IgD-negative memory B cell (primary cell): ENCODE measurements at regions not wholly inside any gene's neighbourhood (a gene's known extent, or its start where the extent isn't known, plus 50 kb on each side); places are given as distances from the start of the nearest gene placed in this dataset.
A peak's percentile ranks its signal among the peaks of the same experiment; 100 is the strongest.
"Not testable (repeated sequence)": the region's sequence is repeated elsewhere in the genome, so short reads cannot be mapped to it uniquely, and the experiment has no call there.

Experiments
- H3K27ac Mint-ChIP-seq, 3 donors: one replicate each; pipeline ENCODE4 v1.8.0; 2020 to 2022; ENCODE audit warnings: mild to moderate bottlenecking in 3 of 3, mixed read lengths in 3 of 3, moderate library complexity in 1 of 3
- H3K27me3 Mint-ChIP-seq: one replicate; pipeline ENCODE4 v1.8.0; 2021; ENCODE audit warnings: mixed read lengths
- H3K36me3 Mint-ChIP-seq: one replicate; pipeline ENCODE4 v1.8.0; 2020; ENCODE audit warnings: mild to moderate bottlenecking, mixed read lengths
- H3K4me1 Mint-ChIP-seq, 3 donors: one replicate each; pipeline ENCODE4 v1.8.0; 2020 to 2022; ENCODE audit warnings: mixed read lengths in 3 of 3, mild to moderate bottlenecking in 1 of 3
- H3K4me3 Mint-ChIP-seq, 4 donors: one replicate each; pipeline ENCODE4 v1.8.0; 2020 to 2022; ENCODE audit warnings: mild to moderate bottlenecking in 4 of 4, mixed read lengths in 4 of 4, moderate library complexity in 3 of 4
- H3K9me3 Mint-ChIP-seq, 3 donors: one replicate each; pipeline ENCODE4 v1.8.0; 2020 to 2021; ENCODE audit warnings: mixed read lengths in 3 of 3, mild to moderate bottlenecking in 1 of 3

- no peak overlapping the region for H3K27ac Mint-ChIP-seq
- H3K36me3 Mint-ChIP-seq: no peaks in the 10 kb centered on the region
- H3K27me3 Mint-ChIP-seq: peaks cover 44% of the 10 kb centered on the region
- H3K9me3 Mint-ChIP-seq: peaks cover 0 to 4% (median 0%) of the 10 kb centered on the region in 3 donors
- H3K4me1 Mint-ChIP-seq: peaks cover 0 to 5% (median 0%) of the 10 kb centered on the region in 3 donors
- peak overlapping the region in 1 of 4 donors; percentile 27 for H3K4me3 Mint-ChIP-seq
Measured at GRCh38 chr6:6736791-6737654, 148.5 kb downstream of the LY86 start.

GRCh38 chr6:6737671-6738070 lies 149.2 kb downstream of the LY86 start:
- H3K4me3 Mint-ChIP-seq: peak overlapping the region in 1 of 4 donors; percentile 27
- H3K27me3 Mint-ChIP-seq: peaks cover 44% of the 10 kb centered on the region
- H3K36me3 Mint-ChIP-seq: no peaks in the 10 kb centered on the region
- H3K27ac Mint-ChIP-seq: no peak overlapping the region
- H3K9me3 Mint-ChIP-seq: peaks cover 0 to 4% (median 0%) of the 10 kb centered on the region in 3 donors
- peaks cover 0 to 5% (median 0%) of the 10 kb centered on the region in 3 donors for H3K4me1 Mint-ChIP-seq

- no peaks in the 10 kb centered on the region for H3K36me3 Mint-ChIP-seq
- peaks cover 40% of the 10 kb centered on the region for H3K27me3 Mint-ChIP-seq
- H3K4me1 Mint-ChIP-seq: peaks cover 0 to 5% (median 0%) of the 10 kb centered on the region in 3 donors
- peaks cover 0 to 4% (median 0%) of the 10 kb centered on the region in 3 donors for H3K9me3 Mint-ChIP-seq
- H3K27ac Mint-ChIP-seq: no peak overlapping the region
- no peak overlapping the region for H3K4me3 Mint-ChIP-seq
Measured at GRCh38 chr6:6738108-6738507, 149.6 kb downstream of the LY86 start.

- H3K9me3 Mint-ChIP-seq: peaks cover 0 to 3% (median 0%) of the 10 kb centered on the region in 3 donors
- peaks cover 0 to 5% (median 0%) of the 10 kb centered on the region in 3 donors for H3K4me1 Mint-ChIP-seq
- no peaks in the 10 kb centered on the region for H3K36me3 Mint-ChIP-seq
Measured at GRCh38 chr6:6738922-6739716, 150.6 kb downstream of the LY86 start.

GRCh38 chr6:6740595-6740994 lies 152.1 kb downstream of the LY86 start:
- Mint-ChIP-seq H3K36me3 (no peaks in the 10 kb centered on the region), H3K27ac (no peak overlapping the region), H3K9me3 (peaks cover 0 to 3% (median 3%) of the 10 kb centered on the region in 3 donors), H3K27me3 (peaks cover 25% of the 10 kb centered on the region), H3K4me3 (no peak overlapping the region), H3K4me1 (peaks cover 0 to 5% (median 0%) of the 10 kb centered on the region in 3 donors)

More at GRCh38 chr6:6738922-6739716, 150.6 kb downstream of the LY86 start:
- Mint-ChIP-seq H3K27me3 (peaks cover 34% of the 10 kb centered on the region), H3K27ac (no peak overlapping the region), H3K4me3 (no peak overlapping the region)

GRCh38 chr6:6741264-6741663 lies 152.7 kb downstream of the LY86 start:
- no peak overlapping the region for H3K4me3 Mint-ChIP-seq
- peaks cover 21% of the 10 kb centered on the region for H3K27me3 Mint-ChIP-seq
- no peak overlapping the region for H3K27ac Mint-ChIP-seq
- H3K4me1 Mint-ChIP-seq: peaks cover 0 to 5% (median 0%) of the 10 kb centered on the region in 3 donors
- H3K9me3 Mint-ChIP-seq: peaks cover 0 to 3% (median under 1%) of the 10 kb centered on the region in 3 donors
- no peaks in the 10 kb centered on the region for H3K36me3 Mint-ChIP-seq

- H3K36me3 Mint-ChIP-seq: no peaks in the 10 kb centered on the region
- no peak overlapping the region for H3K4me3 Mint-ChIP-seq
- H3K9me3 Mint-ChIP-seq: peaks cover 0 to 3% (median 0%) of the 10 kb centered on the region in 3 donors
- peaks cover 13% of the 10 kb centered on the region for H3K27me3 Mint-ChIP-seq
- no peak overlapping the region for H3K27ac Mint-ChIP-seq
- H3K4me1 Mint-ChIP-seq: peaks cover 0 to 3% (median 0%) of the 10 kb centered on the region in 3 donors
Measured at GRCh38 chr6:6742535-6742934, 154.0 kb downstream of the LY86 start.

- Mint-ChIP-seq H3K9me3 (peaks cover 0 to 3% (median 0%) of the 10 kb centered on the region in 3 donors), H3K4me1 (peaks cover 0 to under 1% (median 0%) of the 10 kb centered on the region in 3 donors), H3K27ac (no peak overlapping the region), H3K36me3 (no peaks in the 10 kb centered on the region), H3K27me3 (peaks cover under 1% of the 10 kb centered on the region), H3K4me3 (no peak overlapping the region)
Measured at GRCh38 chr6:6744551-6744950, 156.0 kb downstream of the LY86 start.

GRCh38 chr6:6745637-6746332 lies 157.3 kb downstream of the LY86 start:
- H3K4me1 Mint-ChIP-seq, H3K9me3 Mint-ChIP-seq, H3K27me3 Mint-ChIP-seq, H3K4me3 Mint-ChIP-seq, H3K36me3 Mint-ChIP-seq, H3K27ac Mint-ChIP-seq: not testable (repeated sequence)

- no peak overlapping the region for H3K27ac Mint-ChIP-seq
- no peaks in the 10 kb centered on the region for H3K36me3 Mint-ChIP-seq
- no peaks in the 10 kb centered on the region for H3K4me1 Mint-ChIP-seq
- no peak overlapping the region for H3K4me3 Mint-ChIP-seq
- H3K9me3 Mint-ChIP-seq: peaks cover 0 to 3% (median 0%) of the 10 kb centered on the region in 3 donors
- peaks cover 4% of the 10 kb centered on the region for H3K27me3 Mint-ChIP-seq
Measured at GRCh38 chr6:6746333-6746969, 157.9 kb downstream of the LY86 start.

GRCh38 chr6:6746970-6747338 lies 158.4 kb downstream of the LY86 start:
- Mint-ChIP-seq H3K36me3 (peaks cover 2% of the 10 kb centered on the region), H3K27ac (no peak overlapping the region), H3K9me3 (peaks cover 0 to 3% (median 0%) of the 10 kb centered on the region in 3 donors), H3K4me3 (no peak overlapping the region), H3K27me3 (peaks cover 4% of the 10 kb centered on the region), H3K4me1 (peaks cover 0 to 4% (median 2%) of the 10 kb centered on the region in 3 donors)

GRCh38 chr6:6747371-6747770 lies 158.9 kb downstream of the LY86 start:
- H3K4me3 Mint-ChIP-seq: no peak overlapping the region
- H3K9me3 Mint-ChIP-seq: peaks cover 0 to 3% (median 0%) of the 10 kb centered on the region in 3 donors
- H3K27me3 Mint-ChIP-seq: peaks cover 4% of the 10 kb centered on the region
- no peak overlapping the region for H3K27ac Mint-ChIP-seq
- peaks cover 2% of the 10 kb centered on the region for H3K36me3 Mint-ChIP-seq
- peaks cover 0 to 6% (median 2%) of the 10 kb centered on the region in 3 donors for H3K4me1 Mint-ChIP-seq

- peaks cover 0 to 6% (median 2%) of the 10 kb centered on the region in 3 donors for H3K4me1 Mint-ChIP-seq
- H3K4me3 Mint-ChIP-seq: no peak overlapping the region
- no peak overlapping the region for H3K27ac Mint-ChIP-seq
- peaks cover 2% of the 10 kb centered on the region for H3K36me3 Mint-ChIP-seq
- peaks cover 4% of the 10 kb centered on the region for H3K27me3 Mint-ChIP-seq
- peaks cover 0 to 3% (median 0%) of the 10 kb centered on the region in 3 donors for H3K9me3 Mint-ChIP-seq
Measured at GRCh38 chr6:6748001-6748400, 159.5 kb downstream of the LY86 start.
